T-cell (primary cell): ENCODE measurements at regions not wholly inside any gene's neighbourhood (a gene's known extent, or its start where the extent isn't known, plus 50 kb on each side); places are given as distances from the start of the nearest gene placed in this dataset.
"Not testable (repeated sequence)": the region's sequence is repeated elsewhere in the genome, so short reads cannot be mapped to it uniquely, and the experiment has no call there.

Source experiments
- ATAC-seq, 4 experiments: fragments of 200-7000 bp in 3 of 4; fragments of 150-1000 bp in 1 of 4; cut with Tn5 transposase; replicated peaks in 1 of 4; 1 replicate in 3 of 4; 2 replicates in 1 of 4; pipeline ENCODE4 v1.10.0; 2021; ENCODE audit warnings: moderate library complexity in 3 of 4, mild to moderate bottlenecking in 2 of 4, moderate number of reproducible peaks in 1 of 4
- CTCF ChIA-PET, 2 donors: fragments of 300-600 bp; sonication (Branson Sonifier 250); formaldehyde crosslinking; loops; one replicate each; lab custom pipeline; 2022; ENCODE audit warnings: antibody characterized with exemption in 2 of 2; lab: Charles Lee
- POLR2A ChIA-PET, 2 donors: fragments of 300-600 bp; sonication (Branson Sonifier 250); formaldehyde crosslinking; loops; one replicate each; lab custom pipeline; 2022; ENCODE audit warnings: antibody characterized with exemption in 2 of 2; lab: Charles Lee
- DNase-seq, 35 experiments: peaks; one replicate each; pipeline versions ENCODE4 v3.0.0 to v3.0.0-alpha.2; 2013 to 2023
- H3K27ac ChIP-seq: one replicate; pipeline ENCODE4 v1.5.1; 2013; ENCODE audit warnings: low read length
- H3K27me3 ChIP-seq, 2 experiments: replicated peaks in 1 of 2; 1 replicate in 1 of 2; 2 replicates in 1 of 2; pipeline versions ENCODE4 v1.6.1 to v1.7.0; 2013; ENCODE audit warnings: low read length in 1 of 2, mixed read lengths in 1 of 2; ENCODE audit not compliant: control insufficient read depth in 2 of 2, insufficient read depth in 2 of 2; ENCODE audit errors: extremely low read depth in 1 of 2
- H3K36me3 ChIP-seq, 2 donors: 1 replicate in 1 of 2; 2 replicates in 1 of 2; pipeline versions ENCODE4 v1.6.1 to v1.7.0; 2013; ENCODE audit warnings: low read length in 1 of 2; ENCODE audit not compliant: control insufficient read depth in 2 of 2, insufficient read depth in 1 of 2; ENCODE audit errors: extremely low read depth in 1 of 2
- H3K4me1 ChIP-seq, 2 experiments: 1 replicate in 1 of 2; 2 replicates in 1 of 2; pipeline versions ENCODE4 v1.6.1 to v1.7.0; 2013; ENCODE audit warnings: low read length in 2 of 2, mixed read lengths in 1 of 2; ENCODE audit not compliant: insufficient read depth in 2 of 2, control insufficient read depth in 1 of 2; ENCODE audit errors: extremely low read depth in 1 of 2
- H3K4me3 ChIP-seq, 2 donors: 1 replicate in 1 of 2; 2 replicates in 1 of 2; pipeline versions ENCODE4 v1.5.1 to v1.7.0; 2013; ENCODE audit warnings: mild to moderate bottlenecking in 2 of 2, low read length in 1 of 2, moderate library complexity in 1 of 2; ENCODE audit not compliant: control insufficient read depth in 1 of 2; ENCODE audit errors: extremely low read depth in 1 of 2
- H3K9me3 ChIP-seq: 2 replicates; pipeline ENCODE4 v1.7.0; 2013
- H3K27ac Mint-ChIP-seq, 2 donors: one replicate each; pipeline ENCODE4 v1.8.0; 2020 to 2021; ENCODE audit warnings: mild to moderate bottlenecking in 2 of 2, mixed read lengths in 2 of 2
- H3K27me3 Mint-ChIP-seq, 2 donors: one replicate each; pipeline ENCODE4 v1.8.0; 2021 to 2022; ENCODE audit warnings: mixed read lengths in 2 of 2
- H3K36me3 Mint-ChIP-seq: one replicate; pipeline ENCODE4 v1.8.0; 2021; ENCODE audit warnings: mixed read lengths
- H3K4me1 Mint-ChIP-seq, 3 donors: one replicate each; pipeline ENCODE4 v1.8.0; 2020 to 2022; ENCODE audit warnings: mixed read lengths in 3 of 3, mild to moderate bottlenecking in 1 of 3
- H3K4me3 Mint-ChIP-seq, 3 donors: one replicate each; pipeline ENCODE4 v1.8.0; 2020 to 2022; ENCODE audit warnings: mild to moderate bottlenecking in 3 of 3, mixed read lengths in 3 of 3, moderate library complexity in 3 of 3
- H3K9me3 Mint-ChIP-seq, 3 donors: one replicate each; pipeline ENCODE4 v1.8.0; 2020 to 2022; ENCODE audit warnings: mixed read lengths in 3 of 3
- WGBS: methylation state at CpG from one replicate; pipeline ENCODE4 v1.1.5; 2013; ENCODE audit warnings: missing lambda C conversion rate; ENCODE audit not compliant: insufficient coverage; 5-methylcytosine and 5-hydroxymethylcytosine counted together

- H3K27ac ChIP-seq, H3K4me3 ChIP-seq, H3K36me3 ChIP-seq, H3K27me3 Mint-ChIP-seq, H3K27me3 ChIP-seq, H3K4me3 Mint-ChIP-seq, DNase-seq, H3K9me3 ChIP-seq, H3K4me1 ChIP-seq, ATAC-seq, H3K27ac Mint-ChIP-seq, H3K36me3 Mint-ChIP-seq, H3K4me1 Mint-ChIP-seq, POLR2A ChIA-PET, CTCF ChIA-PET: not testable (repeated sequence)
- peaks cover 5 to 15% (median 5%) of the 10 kb centered on the region in 3 donors for H3K9me3 Mint-ChIP-seq
- WGBS, result 60% methylated on average over 34 of the region's 36 CpGs
These were observed 155.2 kb downstream of the SLC25A46 start for GRCh38 chr5:110893854-110894483.

- ATAC-seq (no peak), DNase-seq (no peak)
- Histone ChIP-seq H3K27ac (no peak overlapping the region), H3K4me3 (no peak overlapping the region), H3K4me1 (no peaks in the 10 kb centered on the region), H3K36me3 (no peaks in the 10 kb centered on the region), H3K27me3 (peaks cover 0 to 3% of the 10 kb centered on the region in 2 experiments), H3K9me3 (no peaks in the 10 kb centered on the region)
- no peaks in the 10 kb centered on the region for H3K36me3 Mint-ChIP-seq
- H3K27me3 Mint-ChIP-seq, result peaks cover 0 to 6% of the 10 kb centered on the region in 2 donors
- H3K27ac Mint-ChIP-seq, result no peak overlapping the region
- WGBS, result 83% methylated on average over 3 of the region's 8 CpGs
- no peaks in the 10 kb centered on the region for H3K4me1 Mint-ChIP-seq
- CTCF ChIA-PET, result no interaction called here
- peaks cover 4 to 14% (median 5%) of the 10 kb centered on the region in 3 donors for H3K9me3 Mint-ChIP-seq
- H3K4me3 Mint-ChIP-seq, result no peak overlapping the region
- POLR2A ChIA-PET, result no interaction called here
These were observed 156.0 kb downstream of the SLC25A46 start for GRCh38 chr5:110894805-110895204.

GRCh38 chr5:110896901-110897300, 158.1 kb downstream of the SLC25A46 start:
- H3K27ac Mint-ChIP-seq, result no peak overlapping the region
- DNase-seq (no peak), ATAC-seq (no peak)
- peaks cover 0 to 3% of the 10 kb centered on the region in 2 experiments for H3K27me3 ChIP-seq
- H3K27me3 Mint-ChIP-seq, result peaks cover 0 to 6% of the 10 kb centered on the region in 2 donors
- H3K4me3 ChIP-seq, result no peak overlapping the region
- no peaks in the 10 kb centered on the region for H3K4me1 ChIP-seq
- H3K36me3 Mint-ChIP-seq, result no peaks in the 10 kb centered on the region
- no peak overlapping the region for H3K27ac ChIP-seq
- POLR2A ChIA-PET, result no interaction called here
- no peaks in the 10 kb centered on the region for H3K9me3 Mint-ChIP-seq
- H3K4me3 Mint-ChIP-seq, result no peak overlapping the region
- no peaks in the 10 kb centered on the region for H3K9me3 ChIP-seq
- CTCF ChIA-PET, result no interaction called here
- no peaks in the 10 kb centered on the region for H3K4me1 Mint-ChIP-seq
- no peaks in the 10 kb centered on the region for H3K36me3 ChIP-seq

- Mint-ChIP-seq H3K4me1 (no peaks in the 10 kb centered on the region), H3K9me3 (no peaks in the 10 kb centered on the region), H3K4me3 (no peak overlapping the region), H3K27me3 (peaks cover 0 to 3% of the 10 kb centered on the region in 2 donors), H3K27ac (no peak overlapping the region), H3K36me3 (no peaks in the 10 kb centered on the region)
- Histone ChIP-seq H3K4me1 (no peaks in the 10 kb centered on the region), H3K4me3 (no peak overlapping the region), H3K27ac (no peak overlapping the region), H3K27me3 (no peaks in the 10 kb centered on the region), H3K9me3 (no peaks in the 10 kb centered on the region), H3K36me3 (no peaks in the 10 kb centered on the region)
- no CpG with 5 or more reads among the region's 4 CpGs for WGBS
- DNase-seq (no peak), ATAC-seq (no peak)
- ChIA-PET CTCF (no interaction called here), POLR2A (no interaction called here)
These were observed 161.0 kb downstream of the SLC25A46 start for GRCh38 chr5:110899566-110900412.

- no CpG with 5 or more reads among the region's 2 CpGs for WGBS
- H3K4me1 Mint-ChIP-seq, result no peaks in the 10 kb centered on the region
- Histone ChIP-seq H3K4me1 (no peaks in the 10 kb centered on the region), H3K36me3 (no peaks in the 10 kb centered on the region), H3K27ac (no peak overlapping the region), H3K9me3 (no peaks in the 10 kb centered on the region), H3K27me3 (no peaks in the 10 kb centered on the region), H3K4me3 (no peak overlapping the region)
- no peaks in the 10 kb centered on the region for H3K9me3 Mint-ChIP-seq
- DNase-seq (no peak), ATAC-seq (no peak)
- H3K36me3 Mint-ChIP-seq, result no peaks in the 10 kb centered on the region
- ChIA-PET POLR2A (no interaction called here), CTCF (no interaction called here)
- peaks cover 6 to 9% of the 10 kb centered on the region in 2 donors for H3K27me3 Mint-ChIP-seq
- H3K4me3 Mint-ChIP-seq, result no peak overlapping the region
- no peak overlapping the region for H3K27ac Mint-ChIP-seq
These were observed 162.0 kb downstream of the SLC25A46 start for GRCh38 chr5:110900829-110901228.

- H3K27ac Mint-ChIP-seq, result no peak overlapping the region
- H3K9me3 ChIP-seq, result no peaks in the 10 kb centered on the region
- H3K4me3 ChIP-seq, result no peak overlapping the region
- no peak overlapping the region for H3K4me3 Mint-ChIP-seq
- peaks cover 6 to 16% of the 10 kb centered on the region in 2 donors for H3K27me3 Mint-ChIP-seq
- peaks cover 0 to 7% (median 3%) of the 10 kb centered on the region in 3 donors for H3K9me3 Mint-ChIP-seq
- ChIA-PET POLR2A (interaction anchor here in 1 of 2 donors (0.6 kb wide), 1 partner anchor 29 kb away, joined by 3 read pairs; no protein-coding TSS in a partner anchor), CTCF (no interaction called here)
- no CpG with 5 or more reads among the region's 3 CpGs for WGBS
- no peak overlapping the region for H3K27ac ChIP-seq
- H3K36me3 Mint-ChIP-seq, result no peaks in the 10 kb centered on the region
- no peaks in the 10 kb centered on the region for H3K4me1 ChIP-seq
- H3K4me1 Mint-ChIP-seq, result no peaks in the 10 kb centered on the region
- H3K27me3 ChIP-seq, result no peaks in the 10 kb centered on the region
- DNase-seq (no peak), ATAC-seq (no peak)
- no peaks in the 10 kb centered on the region for H3K36me3 ChIP-seq
These were observed 165.2 kb downstream of the SLC25A46 start for GRCh38 chr5:110903966-110904365.
